Panc1 (cell line): ENCODE measurements at regions not wholly inside any gene's neighbourhood (a gene's known extent, or its start where the extent isn't known, plus 50 kb on each side); places are given as distances from the start of the nearest gene placed in this dataset.
"Not testable (repeated sequence)": the region's sequence is repeated elsewhere in the genome, so short reads cannot be mapped to it uniquely, and the experiment has no call there.

Experiments
- POLR2AphosphoS5 ChIP-seq: IDR thresholded peaks from 2 replicates; pipeline ENCODE4 v1.6.1; 2012; ENCODE audit warnings: mild to moderate bottlenecking, low read depth, low read length, moderate library complexity
- SIN3A ChIP-seq: IDR thresholded peaks from 2 replicates; pipeline ENCODE4 v1.6.1; 2012; ENCODE audit warnings: low read depth, mild to moderate bottlenecking, low read length, moderate library complexity, borderline replicate concordance; ENCODE audit not compliant: insufficient read depth
- TCF7L2 ChIP-seq: IDR thresholded peaks from 2 replicates; pipeline ENCODE4 v1.6.1; 2011; ENCODE audit warnings: mild to moderate bottlenecking, low read depth, low read length, inconsistent platforms
- TF ChIP-seq, protein P1 (sequence below): fragments of 450-650 bp; IDR thresholded peaks from 2 replicates; pipeline ENCODE4 v1.5.1; 2017; ENCODE audit warnings: mild to moderate bottlenecking
- TF ChIP-seq, protein P2 (sequence below), 2 experiments: IDR thresholded peaks; 2 replicates each; pipeline ENCODE4 v1.6.1; 2011 to 2012; ENCODE audit warnings: low read depth in 2 of 2, control low read depth in 1 of 2, low read length in 1 of 2, mild to moderate bottlenecking in 1 of 2, moderate library complexity in 1 of 2; ENCODE audit not compliant: insufficient read depth in 1 of 2

- TF ChIP-seq, protein P1, sequence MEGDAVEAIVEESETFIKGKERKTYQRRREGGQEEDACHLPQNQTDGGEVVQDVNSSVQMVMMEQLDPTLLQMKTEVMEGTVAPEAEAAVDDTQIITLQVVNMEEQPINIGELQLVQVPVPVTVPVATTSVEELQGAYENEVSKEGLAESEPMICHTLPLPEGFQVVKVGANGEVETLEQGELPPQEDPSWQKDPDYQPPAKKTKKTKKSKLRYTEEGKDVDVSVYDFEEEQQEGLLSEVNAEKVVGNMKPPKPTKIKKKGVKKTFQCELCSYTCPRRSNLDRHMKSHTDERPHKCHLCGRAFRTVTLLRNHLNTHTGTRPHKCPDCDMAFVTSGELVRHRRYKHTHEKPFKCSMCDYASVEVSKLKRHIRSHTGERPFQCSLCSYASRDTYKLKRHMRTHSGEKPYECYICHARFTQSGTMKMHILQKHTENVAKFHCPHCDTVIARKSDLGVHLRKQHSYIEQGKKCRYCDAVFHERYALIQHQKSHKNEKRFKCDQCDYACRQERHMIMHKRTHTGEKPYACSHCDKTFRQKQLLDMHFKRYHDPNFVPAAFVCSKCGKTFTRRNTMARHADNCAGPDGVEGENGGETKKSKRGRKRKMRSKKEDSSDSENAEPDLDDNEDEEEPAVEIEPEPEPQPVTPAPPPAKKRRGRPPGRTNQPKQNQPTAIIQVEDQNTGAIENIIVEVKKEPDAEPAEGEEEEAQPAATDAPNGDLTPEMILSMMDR: not testable (repeated sequence)
- not testable (repeated sequence) for TF ChIP-seq POLR2AphosphoS5, TCF7L2, SIN3A
- TF ChIP-seq, protein P2, sequence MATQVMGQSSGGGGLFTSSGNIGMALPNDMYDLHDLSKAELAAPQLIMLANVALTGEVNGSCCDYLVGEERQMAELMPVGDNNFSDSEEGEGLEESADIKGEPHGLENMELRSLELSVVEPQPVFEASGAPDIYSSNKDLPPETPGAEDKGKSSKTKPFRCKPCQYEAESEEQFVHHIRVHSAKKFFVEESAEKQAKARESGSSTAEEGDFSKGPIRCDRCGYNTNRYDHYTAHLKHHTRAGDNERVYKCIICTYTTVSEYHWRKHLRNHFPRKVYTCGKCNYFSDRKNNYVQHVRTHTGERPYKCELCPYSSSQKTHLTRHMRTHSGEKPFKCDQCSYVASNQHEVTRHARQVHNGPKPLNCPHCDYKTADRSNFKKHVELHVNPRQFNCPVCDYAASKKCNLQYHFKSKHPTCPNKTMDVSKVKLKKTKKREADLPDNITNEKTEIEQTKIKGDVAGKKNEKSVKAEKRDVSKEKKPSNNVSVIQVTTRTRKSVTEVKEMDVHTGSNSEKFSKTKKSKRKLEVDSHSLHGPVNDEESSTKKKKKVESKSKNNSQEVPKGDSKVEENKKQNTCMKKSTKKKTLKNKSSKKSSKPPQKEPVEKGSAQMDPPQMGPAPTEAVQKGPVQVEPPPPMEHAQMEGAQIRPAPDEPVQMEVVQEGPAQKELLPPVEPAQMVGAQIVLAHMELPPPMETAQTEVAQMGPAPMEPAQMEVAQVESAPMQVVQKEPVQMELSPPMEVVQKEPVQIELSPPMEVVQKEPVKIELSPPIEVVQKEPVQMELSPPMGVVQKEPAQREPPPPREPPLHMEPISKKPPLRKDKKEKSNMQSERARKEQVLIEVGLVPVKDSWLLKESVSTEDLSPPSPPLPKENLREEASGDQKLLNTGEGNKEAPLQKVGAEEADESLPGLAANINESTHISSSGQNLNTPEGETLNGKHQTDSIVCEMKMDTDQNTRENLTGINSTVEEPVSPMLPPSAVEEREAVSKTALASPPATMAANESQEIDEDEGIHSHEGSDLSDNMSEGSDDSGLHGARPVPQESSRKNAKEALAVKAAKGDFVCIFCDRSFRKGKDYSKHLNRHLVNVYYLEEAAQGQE (IDR thresholded peaks at IDR 0.05; ENCODE audit: insufficient read depth in 1 of 2, low read depth in 2 of 2, low read length in 1 of 2): not testable (repeated sequence)
These were observed 152.4 kb upstream of the KCNQ5 start for GRCh38 chr6:72469406-72469983.
